ENCODE measurements at regions not wholly inside any gene's neighbourhood (a gene's known extent, or its start where the extent isn't known, plus 50 kb on each side); places are given as distances from the start of the nearest gene placed in this dataset.

DNA sequence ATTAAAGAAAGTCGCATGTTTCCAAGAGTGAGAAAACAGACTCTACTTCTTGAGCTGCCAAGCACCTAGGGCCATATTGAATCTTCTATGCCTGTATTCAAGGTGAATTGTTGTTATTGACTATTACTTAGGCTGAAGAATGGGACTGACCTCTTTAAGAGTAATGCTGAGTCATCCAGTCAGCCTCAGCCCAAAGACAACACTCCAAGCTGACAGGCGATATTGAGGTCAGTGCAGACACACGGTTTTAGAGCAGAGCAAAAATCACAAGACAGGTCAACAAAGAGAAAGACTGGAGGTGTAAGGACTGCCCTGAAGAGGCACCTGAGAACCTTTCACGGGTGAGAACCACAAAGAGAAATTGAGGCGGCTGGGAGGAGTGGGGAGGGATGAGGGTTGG, 146.9 kb downstream of the MIS18A start:
- H3K27me3 ChIP-seq (replicated peaks; ENCODE audit: insufficient read depth) = no peaks in the 10 kb centered on the region
- peaks cover 17% of the 10 kb centered on the region for H3K4me1 ChIP-seq (ENCODE audit: insufficient read depth)
- H3K4me3 ChIP-seq = no peak overlapping the region
- H3F3A ChIP-seq (ENCODE audit: insufficient read depth) = 0 out of 2 replicates have a peak, but pooled peaks cover 3% of the 10 kb centered on the region
- H3K9me2 ChIP-seq (ENCODE audit: insufficient read depth) = no peaks in the 10 kb centered on the region
- TF ChIP-seq EZH2phosphoT487 (IDR thresholded peaks at IDR 0.05; ENCODE audit: insufficient read depth, low read depth) (no peak), EZH2 (IDR thresholded peaks at IDR 0.05; ENCODE audit: insufficient read depth, poor library complexity, severe bottlenecking) (no peak)
- WGBS, 2 experiments (ENCODE audit: low coverage in 1 of 2, low lambda C conversion rate in 2 of 2, missing lambda C conversion rate in 2 of 2) = 39 to 41% methylated on average over 5 of the region's 5 CpGs
- no peaks in the 10 kb centered on the region for H4K20me1 ChIP-seq (ENCODE audit: insufficient read depth)
- H3K79me2 ChIP-seq (ENCODE audit: insufficient read depth) = no peaks in the 10 kb centered on the region
- peak; percentile 61 for DNase-seq
- no peak overlapping the region for H3K4me2 ChIP-seq (ENCODE audit: unreplicated experiment)
- no peak overlapping the region for H3K27ac ChIP-seq
- no peak overlapping the region for H2AFZ ChIP-seq
- H3K9ac ChIP-seq = no peak overlapping the region
- in situ Hi-C loops (cut with MboI) = no loop called here
- no peaks in the 10 kb centered on the region for H3K9me3 ChIP-seq (ENCODE audit: low read depth)
- H3K36me3 ChIP-seq (ENCODE audit: low read depth) = no peaks in the 10 kb centered on the region

- DNase-seq = no peak
- Histone ChIP-seq H3K4me3 (no peak overlapping the region), H4K20me1 (ENCODE audit: insufficient read depth) (no peaks in the 10 kb centered on the region), H3K27ac (no peak overlapping the region), H3K9me2 (ENCODE audit: insufficient read depth) (no peaks in the 10 kb centered on the region), H2AFZ (no peak overlapping the region), H3K4me1 (ENCODE audit: insufficient read depth) (peaks cover 17% of the 10 kb centered on the region), H3K36me3 (ENCODE audit: low read depth) (no peaks in the 10 kb centered on the region), H3F3A (ENCODE audit: insufficient read depth) (0 out of 2 replicates have a peak, but pooled peaks cover 1% of the 10 kb centered on the region), H3K79me2 (ENCODE audit: insufficient read depth) (no peaks in the 10 kb centered on the region), H3K27me3 (replicated peaks; ENCODE audit: insufficient read depth) (no peaks in the 10 kb centered on the region), H3K4me2 (ENCODE audit: unreplicated experiment) (no peak overlapping the region), H3K9me3 (ENCODE audit: low read depth) (no peaks in the 10 kb centered on the region), H3K9ac (no peak overlapping the region)
- WGBS, 2 experiments (ENCODE audit: low coverage in 1 of 2, low lambda C conversion rate in 2 of 2, missing lambda C conversion rate in 2 of 2) = 82% methylated on average over 7 of the region's 7 CpGs
- in situ Hi-C loops (cut with MboI) = no loop called here
- TF ChIP-seq EZH2 (IDR thresholded peaks at IDR 0.05; ENCODE audit: insufficient read depth, poor library complexity, severe bottlenecking) (no peak), EZH2phosphoT487 (IDR thresholded peaks at IDR 0.05; ENCODE audit: insufficient read depth, low read depth) (no peak)
These were observed 147.7 kb downstream of the MIS18A start for GRCh38 chr21:32131164-32131563.

- TF ChIP-seq EZH2 (IDR thresholded peaks at IDR 0.05; ENCODE audit: insufficient read depth, poor library complexity, severe bottlenecking) (no peak), EZH2phosphoT487 (IDR thresholded peaks at IDR 0.05; ENCODE audit: insufficient read depth, low read depth) (no peak)
- Histone ChIP-seq H3K4me2 (ENCODE audit: unreplicated experiment) (no peak overlapping the region), H4K20me1 (ENCODE audit: insufficient read depth) (no peaks in the 10 kb centered on the region), H3K27me3 (replicated peaks; ENCODE audit: insufficient read depth) (no peaks in the 10 kb centered on the region), H3F3A (ENCODE audit: insufficient read depth) (no peaks in the 10 kb centered on the region), H3K4me3 (no peak overlapping the region), H3K36me3 (ENCODE audit: low read depth) (no peaks in the 10 kb centered on the region), H3K4me1 (ENCODE audit: insufficient read depth) (peaks cover 8% of the 10 kb centered on the region; the same call in 1 of the 2 replicates), H3K9me3 (ENCODE audit: low read depth) (no peaks in the 10 kb centered on the region), H2AFZ (no peak overlapping the region), H3K9me2 (ENCODE audit: insufficient read depth) (no peaks in the 10 kb centered on the region), H3K79me2 (ENCODE audit: insufficient read depth) (no peaks in the 10 kb centered on the region), H3K9ac (no peak overlapping the region), H3K27ac (no peak overlapping the region)
- WGBS, 2 experiments (ENCODE audit: low coverage in 1 of 2, low lambda C conversion rate in 2 of 2, missing lambda C conversion rate in 2 of 2) = 63 to 71% methylated on average over 4 to 5 of the region's 5 CpGs
- in situ Hi-C loops (cut with MboI) = no loop called here
- no peak for DNase-seq
These were observed 148.6 kb downstream of the MIS18A start for GRCh38 chr21:32130031-32130891.

GRCh38 chr21:32127081-32127480, 151.8 kb downstream of the MIS18A start:
- no peak for TF ChIP-seq EZH2phosphoT487 (IDR thresholded peaks at IDR 0.05; ENCODE audit: insufficient read depth, low read depth)
- no peak for TF ChIP-seq EZH2 (IDR thresholded peaks at IDR 0.05; ENCODE audit: insufficient read depth, poor library complexity, severe bottlenecking)
- no peak overlapping the region for H3K4me2 ChIP-seq (ENCODE audit: unreplicated experiment)
- H3K9me2 ChIP-seq (ENCODE audit: insufficient read depth) = no peaks in the 10 kb centered on the region
- no peak overlapping the region for H3K27ac ChIP-seq
- H3K9ac ChIP-seq = no peak overlapping the region
- WGBS, 2 experiments (ENCODE audit: low coverage in 1 of 2, low lambda C conversion rate in 2 of 2, missing lambda C conversion rate in 2 of 2) = 76 to 77% methylated on average over 3 of the region's 3 CpGs
- H3K79me2 ChIP-seq (ENCODE audit: insufficient read depth) = no peaks in the 10 kb centered on the region
- in situ Hi-C loops (cut with MboI) = no loop called here
- H3K4me3 ChIP-seq = no peak overlapping the region
- H4K20me1 ChIP-seq (ENCODE audit: insufficient read depth) = no peaks in the 10 kb centered on the region
- no peak overlapping the region for H2AFZ ChIP-seq
- no peaks in the 10 kb centered on the region for H3F3A ChIP-seq (ENCODE audit: insufficient read depth)
- H3K36me3 ChIP-seq (ENCODE audit: low read depth) = no peaks in the 10 kb centered on the region
- H3K4me1 ChIP-seq (ENCODE audit: insufficient read depth) = peaks cover 4% of the 10 kb centered on the region; the same call in 1 of the 2 replicates
- no peaks in the 10 kb centered on the region for H3K9me3 ChIP-seq (ENCODE audit: low read depth)
- no peaks in the 10 kb centered on the region for H3K27me3 ChIP-seq (replicated peaks; ENCODE audit: insufficient read depth)
- DNase-seq = no peak
